Gastrocnemius medialis (tissue), 4 donors: ENCODE measurements at regions not wholly inside any gene's neighbourhood (a gene's known extent, or its start where the extent isn't known, plus 50 kb on each side); places are given as distances from the start of the nearest gene placed in this dataset.

Experiments
- ATAC-seq, 2 donors: fragments of 150-250 bp; one replicate each; pipeline ENCODE4 v1.9.1; 2016
- DNase-seq, 2 donors: peaks; one replicate each; pipeline ENCODE4 v3.0.0-alpha.2; 2019
- H3K27ac ChIP-seq, 4 donors: fragments of 200-600 bp; sonication (generic); 1 replicate in 1 of 4; 2 replicates in 3 of 4; pipeline ENCODE4 v1.5.1; 2016 to 2018; ENCODE audit warnings: mild to moderate bottlenecking in 2 of 4, moderate library complexity in 1 of 4
- H3K27me3 ChIP-seq, 3 donors: fragments of 200-600 bp; sonication (generic) in 2 of 3; 1 replicate in 1 of 3; 2 replicates in 2 of 3; pipeline versions ENCODE4 v1.5.1 to v1.6.0; 2016 to 2019; ENCODE audit warnings: mild to moderate bottlenecking in 1 of 3, moderate library complexity in 1 of 3
- H3K36me3 ChIP-seq, 2 donors: fragments of 200-600 bp; sonication (generic) in 1 of 2; one replicate each; pipeline ENCODE4 v1.5.1; 2017 to 2018
- H3K4me1 ChIP-seq, 2 donors: fragments of 200-600 bp; sonication (generic) in 1 of 2; one replicate each; pipeline ENCODE4 v1.5.1; 2016 to 2017; ENCODE audit warnings: mild to moderate bottlenecking in 2 of 2
- H3K4me3 ChIP-seq, 4 donors: fragments of 200-600 bp; sonication (generic) in 3 of 4; 1 replicate in 1 of 4; 2 replicates in 3 of 4; pipeline ENCODE4 v1.5.1; 2016 to 2019; ENCODE audit warnings: mild to moderate bottlenecking in 2 of 4
- H3K9me3 ChIP-seq, 3 donors: fragments of 200-600 bp; sonication (generic) in 2 of 3; 1 replicate in 1 of 3; 2 replicates in 2 of 3; pipeline ENCODE4 v1.5.1; 2016 to 2019
- POLR2A ChIP-seq, 2 donors: fragments of 450-650 bp; IDR thresholded peaks; one replicate each; pipeline ENCODE4 v1.6.1; 2017; ENCODE audit warnings: antibody characterized with exemption in 2 of 2, mild to moderate bottlenecking in 2 of 2, moderate library complexity in 2 of 2
- in situ Hi-C, 4 donors: fragments of 200-750 bp; cut with MboI; loops; one replicate each; pipeline versions ENCODE4 v1.15.0 to v1.8.0; 2017; ENCODE audit warnings: low sequenced_read_pairs in 4 of 4
- intact Hi-C: fragments of 100-400 bp; cut with DNase I; formaldehyde crosslinking; loops from one replicate; pipeline ENCODE4 v1.15.1; 2023; ENCODE audit warnings: low total_unique reads
- TF ChIP-seq, protein P1 (sequence below), 5 experiments: fragments of 450-650 bp in 3 of 5; fragments of 200-600 bp in 2 of 5; sonication (generic) in 2 of 5; IDR thresholded peaks in 4 of 5; conservative IDR thresholded peaks in 1 of 5; 1 replicate in 4 of 5; 2 replicates in 1 of 5; pipeline ENCODE4 v1.5.1; 2016 to 2019; ENCODE audit warnings: antibody characterized with exemption in 5 of 5, mild to moderate bottlenecking in 3 of 5, moderate library complexity in 3 of 5

DNA sequence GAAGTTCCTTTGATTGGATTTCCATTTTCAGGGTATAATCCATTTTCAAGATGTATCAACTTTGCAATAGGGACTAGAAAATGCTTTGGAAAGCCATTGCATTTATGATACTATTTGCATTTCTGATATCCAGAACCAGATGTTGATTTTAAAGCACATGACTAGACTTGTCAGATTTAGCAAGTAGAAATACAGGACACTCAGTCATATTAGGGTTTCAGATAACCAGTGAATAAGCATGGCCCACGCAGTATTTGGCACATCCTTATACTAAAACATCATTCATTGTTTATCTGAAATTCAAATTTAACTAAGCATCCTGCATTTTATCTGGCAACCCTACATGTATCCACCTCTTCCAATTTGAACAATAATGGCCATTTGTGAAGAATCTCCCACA is 113.3 kb upstream of the DPT start:
- Histone ChIP-seq H3K27ac (no peak overlapping the region), H3K4me3 (no peak overlapping the region), H3K4me1 (no peaks in the 10 kb centered on the region), H3K9me3 (no peaks in the 10 kb centered on the region), H3K36me3 (no peaks in the 10 kb centered on the region), H3K27me3 (no peaks in the 10 kb centered on the region)
- in situ Hi-C loops (no loop called here), intact Hi-C loops (no loop called here)
- DNase-seq = no peak
- no peak for ATAC-seq
- TF ChIP-seq, protein P1, sequence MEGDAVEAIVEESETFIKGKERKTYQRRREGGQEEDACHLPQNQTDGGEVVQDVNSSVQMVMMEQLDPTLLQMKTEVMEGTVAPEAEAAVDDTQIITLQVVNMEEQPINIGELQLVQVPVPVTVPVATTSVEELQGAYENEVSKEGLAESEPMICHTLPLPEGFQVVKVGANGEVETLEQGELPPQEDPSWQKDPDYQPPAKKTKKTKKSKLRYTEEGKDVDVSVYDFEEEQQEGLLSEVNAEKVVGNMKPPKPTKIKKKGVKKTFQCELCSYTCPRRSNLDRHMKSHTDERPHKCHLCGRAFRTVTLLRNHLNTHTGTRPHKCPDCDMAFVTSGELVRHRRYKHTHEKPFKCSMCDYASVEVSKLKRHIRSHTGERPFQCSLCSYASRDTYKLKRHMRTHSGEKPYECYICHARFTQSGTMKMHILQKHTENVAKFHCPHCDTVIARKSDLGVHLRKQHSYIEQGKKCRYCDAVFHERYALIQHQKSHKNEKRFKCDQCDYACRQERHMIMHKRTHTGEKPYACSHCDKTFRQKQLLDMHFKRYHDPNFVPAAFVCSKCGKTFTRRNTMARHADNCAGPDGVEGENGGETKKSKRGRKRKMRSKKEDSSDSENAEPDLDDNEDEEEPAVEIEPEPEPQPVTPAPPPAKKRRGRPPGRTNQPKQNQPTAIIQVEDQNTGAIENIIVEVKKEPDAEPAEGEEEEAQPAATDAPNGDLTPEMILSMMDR (IDR thresholded peaks at IDR 0.05 in 4 of 5, conservative IDR thresholded peaks at IDR 0.05 in 1 of 5) = no peak
- no peak for TF ChIP-seq POLR2A (IDR thresholded peaks at IDR 0.05)

DNA sequence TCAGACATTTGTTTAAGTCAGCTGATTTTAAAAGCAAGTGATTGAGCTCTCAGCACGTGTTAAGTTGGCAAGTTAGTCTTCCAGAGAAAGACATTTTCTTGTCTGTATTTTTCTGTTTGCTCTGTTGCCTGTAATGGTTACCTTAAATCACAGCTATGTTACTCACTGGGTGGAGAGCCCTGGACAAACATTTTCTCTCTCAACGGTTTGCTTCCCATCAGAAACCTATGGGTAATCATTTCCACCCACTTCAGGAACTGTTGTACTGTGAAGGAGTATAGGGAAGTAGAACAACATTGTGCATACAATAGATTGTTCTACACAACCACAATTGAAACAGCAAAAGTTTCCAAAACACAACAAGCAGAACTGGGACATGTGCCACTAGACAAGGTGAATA is 113.9 kb upstream of the DPT start:
- no peaks in the 10 kb centered on the region for H3K9me3 ChIP-seq
- ATAC-seq (no peak), DNase-seq (no peak)
- no peak overlapping the region for H3K4me3 ChIP-seq
- no peak for TF ChIP-seq POLR2A (IDR thresholded peaks at IDR 0.05)
- TF ChIP-seq, protein P1 (IDR thresholded peaks at IDR 0.05 in 4 of 5, conservative IDR thresholded peaks at IDR 0.05 in 1 of 5) = no peak
- in situ Hi-C loops (no loop called here), intact Hi-C loops (no loop called here)
- H3K27ac ChIP-seq = no peak overlapping the region
- no peaks in the 10 kb centered on the region for H3K4me1 ChIP-seq
- no peaks in the 10 kb centered on the region for H3K36me3 ChIP-seq
- no peaks in the 10 kb centered on the region for H3K27me3 ChIP-seq

DNA sequence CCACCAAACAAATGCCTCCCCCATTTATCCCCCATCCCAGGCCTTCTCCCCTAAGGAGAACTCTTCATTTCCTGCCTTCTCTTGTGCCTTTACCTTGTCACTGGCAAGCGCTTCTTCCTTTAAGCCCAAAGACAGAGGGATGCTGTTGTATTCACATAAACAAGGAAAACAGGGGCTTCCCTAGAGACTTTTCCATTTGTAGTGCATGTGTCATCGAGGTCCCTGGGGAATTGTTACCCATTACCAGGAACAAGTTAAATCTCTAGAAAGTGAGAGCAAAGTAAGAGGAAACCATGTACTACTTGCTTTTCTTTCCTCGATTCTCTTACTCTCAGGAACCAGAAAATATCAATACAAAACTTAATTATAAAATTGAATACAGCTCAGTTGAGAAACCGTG is 114.4 kb upstream of the DPT start:
- TF ChIP-seq, protein P1 (IDR thresholded peaks at IDR 0.05 in 4 of 5, conservative IDR thresholded peaks at IDR 0.05 in 1 of 5) = no peak
- TF ChIP-seq POLR2A (IDR thresholded peaks at IDR 0.05) = no peak
- no peaks in the 10 kb centered on the region for H3K9me3 ChIP-seq
- H3K27ac ChIP-seq = no peak overlapping the region
- in situ Hi-C loops = no loop called here
- H3K4me1 ChIP-seq = no peaks in the 10 kb centered on the region
- ATAC-seq (no peak), DNase-seq (no peak)
- H3K4me3 ChIP-seq = no peak overlapping the region
- no peaks in the 10 kb centered on the region for H3K27me3 ChIP-seq
- no peaks in the 10 kb centered on the region for H3K36me3 ChIP-seq
- intact Hi-C loops = no loop called here

DNA sequence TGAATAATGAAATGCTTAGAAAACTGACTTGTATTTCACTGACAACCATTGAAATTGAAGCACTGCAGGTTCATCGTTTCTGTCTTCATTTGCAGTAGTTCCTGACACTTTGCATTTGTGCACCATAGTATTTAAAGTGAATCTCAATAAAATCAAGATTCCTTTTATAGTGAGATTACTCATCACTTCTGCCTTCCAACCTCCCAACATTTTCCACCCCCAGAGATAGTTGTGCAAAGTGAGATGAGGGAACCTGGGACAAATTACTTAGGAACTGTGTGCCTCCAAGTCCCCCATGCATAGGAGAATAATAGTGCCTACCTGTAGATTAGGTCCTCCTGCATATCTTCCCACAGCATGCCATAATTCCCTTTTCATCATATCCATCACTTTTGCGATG is 114.9 kb upstream of the DPT start:
- no peaks in the 10 kb centered on the region for H3K4me1 ChIP-seq
- TF ChIP-seq, protein P1 (IDR thresholded peaks at IDR 0.05 in 4 of 5, conservative IDR thresholded peaks at IDR 0.05 in 1 of 5) = no peak
- TF ChIP-seq POLR2A (IDR thresholded peaks at IDR 0.05) = no peak
- in situ Hi-C loops (no loop called here), intact Hi-C loops (no loop called here)
- H3K4me3 ChIP-seq = no peak overlapping the region
- DNase-seq = no peak
- no peaks in the 10 kb centered on the region for H3K36me3 ChIP-seq
- no peak overlapping the region for H3K27ac ChIP-seq
- H3K27me3 ChIP-seq = no peaks in the 10 kb centered on the region
- H3K9me3 ChIP-seq = no peaks in the 10 kb centered on the region
- no peak for ATAC-seq

DNA sequence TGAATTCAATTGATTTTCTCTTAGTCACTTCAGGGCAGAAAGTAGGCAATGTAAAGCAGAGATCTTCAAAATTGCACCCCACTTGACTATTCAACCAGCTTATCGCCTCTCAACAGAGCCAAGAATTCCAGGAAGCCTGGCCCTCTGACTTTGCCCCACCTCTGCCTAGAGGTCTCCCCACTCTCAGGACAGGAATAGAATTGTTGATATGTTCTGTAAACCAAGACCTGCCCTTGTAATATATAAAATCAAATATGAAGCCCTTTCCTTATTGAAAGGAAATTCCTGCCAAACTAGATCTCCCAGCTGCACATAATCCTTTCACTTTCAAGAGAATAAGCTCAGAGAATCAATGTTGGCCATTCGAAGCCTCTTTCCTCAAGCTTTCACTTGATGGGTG is 116.1 kb upstream of the DPT start:
- ATAC-seq = no peak

More for the DNA sequence above, 116.1 kb upstream of the DPT start:
- Histone ChIP-seq H3K4me3 (no peak overlapping the region), H3K9me3 (no peaks in the 10 kb centered on the region), H3K4me1 (no peaks in the 10 kb centered on the region), H3K36me3 (no peaks in the 10 kb centered on the region), H3K27ac (no peak overlapping the region), H3K27me3 (no peaks in the 10 kb centered on the region)
- TF ChIP-seq, protein P1 (IDR thresholded peaks at IDR 0.05 in 4 of 5, conservative IDR thresholded peaks at IDR 0.05 in 1 of 5) = no peak
- TF ChIP-seq POLR2A (IDR thresholded peaks at IDR 0.05) = no peak
- no peak for DNase-seq
- in situ Hi-C loops (no loop called here), intact Hi-C loops (no loop called here)
